Thyroid gland (tissue), 4 donors: ENCODE measurements at regions not wholly inside any gene's neighbourhood (a gene's known extent, or its start where the extent isn't known, plus 50 kb on each side); places are given as distances from the start of the nearest gene placed in this dataset.

Experiments used
- CTCF ChIP-seq, 6 experiments: fragments of 200-600 bp in 3 of 6; fragments of 450-650 bp in 3 of 6; sonication (generic) in 3 of 6; IDR thresholded peaks; one replicate each; pipeline ENCODE4 v1.5.1; 2016 to 2019; ENCODE audit warnings: antibody characterized with exemption in 6 of 6, mild to moderate bottlenecking in 2 of 6, inconsistent platforms in 1 of 6, moderate library complexity in 1 of 6
- POLR2A ChIP-seq, 2 donors: fragments of 450-650 bp; IDR thresholded peaks; one replicate each; pipeline ENCODE4 v1.6.1; 2017; ENCODE audit warnings: antibody characterized with exemption in 2 of 2, mild to moderate bottlenecking in 2 of 2, moderate library complexity in 1 of 2

DNA sequence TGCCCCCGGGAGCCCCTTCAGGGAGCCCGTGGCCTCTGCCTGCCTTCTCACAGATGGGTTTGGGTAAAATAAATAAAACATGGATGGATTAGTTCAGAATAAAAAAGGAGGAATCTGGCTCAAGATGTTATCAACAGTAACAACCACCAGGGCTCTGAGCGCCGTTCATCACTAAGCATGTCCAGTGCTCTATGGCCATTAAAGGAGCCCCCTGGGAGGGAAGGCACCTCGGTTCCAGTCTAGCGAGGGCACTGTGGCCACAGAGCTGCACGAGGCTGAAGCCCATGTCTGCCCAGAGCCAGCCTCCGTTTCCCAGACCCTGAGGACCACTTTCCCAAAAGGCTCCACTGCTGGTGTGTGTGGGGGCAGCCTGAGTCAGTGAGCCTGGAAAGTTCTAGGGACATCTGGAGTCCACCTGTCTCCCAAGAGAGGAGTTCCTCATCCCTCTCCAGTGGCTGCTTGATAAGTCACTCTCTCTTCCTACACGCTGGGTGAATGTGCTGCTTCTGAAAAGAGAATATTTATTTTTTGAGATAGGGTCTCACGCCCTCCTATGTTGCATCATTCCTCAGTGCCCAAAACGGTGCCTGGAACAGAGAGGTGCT is 614.6 kb downstream of the TBC1D22A start:
- no peak for TF ChIP-seq CTCF (IDR thresholded peaks at IDR 0.05)
- no peak for TF ChIP-seq POLR2A (IDR thresholded peaks at IDR 0.05)
